ENCODE measurements at regions not wholly inside any gene's neighbourhood (a gene's known extent, or its start where the extent isn't known, plus 50 kb on each side); places are given as distances from the start of the nearest gene placed in this dataset.

DNA sequence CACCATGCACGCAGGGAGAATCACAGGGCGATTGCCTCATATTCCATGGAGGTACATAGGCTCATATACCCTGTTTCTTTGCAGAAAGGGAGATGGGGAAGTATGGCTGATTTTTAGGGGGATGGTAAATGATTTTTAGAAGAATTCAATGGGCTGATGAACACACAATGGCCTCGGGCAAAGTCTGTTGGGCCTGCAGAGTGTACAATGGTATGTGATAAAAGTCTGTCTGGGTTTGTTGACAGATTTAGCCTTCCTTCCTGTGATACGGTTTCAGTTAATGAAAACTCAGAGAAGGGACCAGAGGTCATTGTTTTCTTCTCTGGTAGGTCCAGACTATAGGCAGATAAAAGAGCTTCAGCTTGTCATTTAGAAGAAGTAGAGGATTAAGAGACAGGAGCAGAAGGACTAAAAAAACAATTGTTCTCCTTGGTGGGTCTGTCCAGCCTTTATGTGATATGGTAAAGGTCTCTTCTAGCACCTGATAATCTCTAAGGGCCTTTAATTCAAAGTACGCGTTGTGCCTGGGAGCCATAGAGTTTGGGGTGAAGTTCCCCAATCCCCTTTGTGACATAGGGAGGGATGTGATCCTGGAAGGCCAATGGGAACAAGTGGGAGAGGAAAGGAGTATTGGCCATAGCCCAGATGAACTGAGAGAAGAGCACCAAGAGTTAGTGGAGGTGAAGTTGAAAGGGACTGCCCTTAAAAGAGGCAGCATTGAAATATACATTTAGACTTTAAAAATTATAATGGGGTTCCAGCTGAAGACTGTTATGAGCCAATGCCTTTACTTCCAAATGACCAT is 107.5 kb upstream of the SERPINE2 start:
- no peak for DNase-seq (ENCODE audit: low read depth)
- no peak overlapping the region for H3K4me3 ChIP-seq (ENCODE audit: low read depth, low read length)
- POLR2A ChIA-PET, result no interaction called here
- TF ChIP-seq, protein P1, sequence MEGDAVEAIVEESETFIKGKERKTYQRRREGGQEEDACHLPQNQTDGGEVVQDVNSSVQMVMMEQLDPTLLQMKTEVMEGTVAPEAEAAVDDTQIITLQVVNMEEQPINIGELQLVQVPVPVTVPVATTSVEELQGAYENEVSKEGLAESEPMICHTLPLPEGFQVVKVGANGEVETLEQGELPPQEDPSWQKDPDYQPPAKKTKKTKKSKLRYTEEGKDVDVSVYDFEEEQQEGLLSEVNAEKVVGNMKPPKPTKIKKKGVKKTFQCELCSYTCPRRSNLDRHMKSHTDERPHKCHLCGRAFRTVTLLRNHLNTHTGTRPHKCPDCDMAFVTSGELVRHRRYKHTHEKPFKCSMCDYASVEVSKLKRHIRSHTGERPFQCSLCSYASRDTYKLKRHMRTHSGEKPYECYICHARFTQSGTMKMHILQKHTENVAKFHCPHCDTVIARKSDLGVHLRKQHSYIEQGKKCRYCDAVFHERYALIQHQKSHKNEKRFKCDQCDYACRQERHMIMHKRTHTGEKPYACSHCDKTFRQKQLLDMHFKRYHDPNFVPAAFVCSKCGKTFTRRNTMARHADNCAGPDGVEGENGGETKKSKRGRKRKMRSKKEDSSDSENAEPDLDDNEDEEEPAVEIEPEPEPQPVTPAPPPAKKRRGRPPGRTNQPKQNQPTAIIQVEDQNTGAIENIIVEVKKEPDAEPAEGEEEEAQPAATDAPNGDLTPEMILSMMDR (IDR thresholded peaks at IDR 0.05; ENCODE audit: insufficient read depth, low read depth, low read length), result no peak
- H3K36me3 ChIP-seq (ENCODE audit: control insufficient read depth, insufficient read depth, low read length), result no peaks in the 10 kb centered on the region
- CTCF ChIA-PET, result interaction anchor here (0.8 to 1.5 kb wide), 6 partner anchors 10 to 153 kb away, joined by 3 to 9 read pairs (median 4); no protein-coding TSS in a partner anchor
- H3K27me3 ChIP-seq (ENCODE audit: control insufficient read depth, insufficient read depth, low read length), result no peaks in the 10 kb centered on the region

DNA sequence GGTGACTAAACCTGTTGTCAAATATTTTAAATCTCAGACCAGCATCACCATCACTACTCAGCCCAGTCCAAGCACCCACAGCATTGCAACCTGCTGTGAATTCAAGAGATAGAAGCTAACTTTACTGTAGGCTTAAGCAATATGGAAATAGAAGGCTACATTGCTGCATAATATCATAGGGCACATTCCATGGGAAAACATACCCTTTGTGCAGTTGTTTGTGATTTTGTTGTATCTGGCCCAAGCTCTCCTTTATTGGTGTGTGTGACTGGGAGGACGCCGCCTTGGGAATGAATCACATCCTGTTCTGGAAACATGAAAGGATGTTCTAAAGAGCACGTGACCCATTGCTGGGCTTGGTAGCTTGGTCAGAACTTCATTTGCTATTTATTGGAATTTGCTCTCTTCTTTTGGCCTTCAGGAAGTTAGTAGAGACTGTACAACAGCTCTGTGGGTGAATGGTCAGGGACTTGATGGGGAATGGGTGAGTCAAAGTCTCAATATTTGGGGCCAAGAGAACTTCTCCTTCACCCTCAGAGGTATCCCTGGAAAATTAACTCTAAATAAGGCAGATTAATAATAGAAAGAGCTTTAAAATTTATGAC is 106.8 kb upstream of the SERPINE2 start:
- ChIA-PET CTCF (interaction anchor here (1.0 to 1.5 kb wide), 2 partner anchors 137 to 152 kb away, joined by 4 to 6 read pairs; no protein-coding TSS in a partner anchor), POLR2A (no interaction called here)
- H3K36me3 ChIP-seq (ENCODE audit: control insufficient read depth, insufficient read depth, low read length), result no peaks in the 10 kb centered on the region
- DNase-seq (ENCODE audit: low read depth), result peak; percentile 86
- H3K27me3 ChIP-seq (ENCODE audit: control insufficient read depth, insufficient read depth, low read length), result no peaks in the 10 kb centered on the region
- no peak overlapping the region for H3K4me3 ChIP-seq (ENCODE audit: low read depth, low read length)
- TF ChIP-seq, protein P1 (IDR thresholded peaks at IDR 0.05; ENCODE audit: insufficient read depth, low read depth, low read length), result no peak

GRCh38 chr2:224143526-224143925 is 104.4 kb upstream of the SERPINE2 start:
- Histone ChIP-seq H3K27me3 (ENCODE audit: control insufficient read depth, insufficient read depth, low read length) (no peaks in the 10 kb centered on the region), H3K36me3 (ENCODE audit: control insufficient read depth, insufficient read depth, low read length) (no peaks in the 10 kb centered on the region), H3K4me3 (ENCODE audit: low read depth, low read length) (no peak overlapping the region)
- TF ChIP-seq, protein P1 (IDR thresholded peaks at IDR 0.05; ENCODE audit: insufficient read depth, low read depth, low read length), result no peak
- DNase-seq (ENCODE audit: low read depth), result no peak
- ChIA-PET CTCF (interaction anchor here (0.8 kb wide), 1 partner anchor 104 kb away, joined by 3 read pairs; no protein-coding TSS in a partner anchor), POLR2A (interaction anchor here (0.7 kb wide), 1 partner anchor 13 kb away, joined by 6 read pairs; no protein-coding TSS in a partner anchor)

GRCh38 chr2:224142397-224143312 is 103.6 kb upstream of the SERPINE2 start:
- POLR2A ChIA-PET, result no interaction called here
- Histone ChIP-seq H3K36me3 (ENCODE audit: control insufficient read depth, insufficient read depth, low read length) (no peaks in the 10 kb centered on the region), H3K4me3 (ENCODE audit: low read depth, low read length) (no peak overlapping the region), H3K27me3 (ENCODE audit: control insufficient read depth, insufficient read depth, low read length) (no peaks in the 10 kb centered on the region)
- TF ChIP-seq, protein P1 (IDR thresholded peaks at IDR 0.05; ENCODE audit: insufficient read depth, low read depth, low read length), result no peak
- CTCF ChIA-PET, result interaction anchor here (0.8 to 1.5 kb wide), 4 partner anchors 20 to 149 kb away, joined by 3 to 5 read pairs (median 3); no protein-coding TSS in a partner anchor
- DNase-seq (ENCODE audit: low read depth), result no peak
